Activated T-helper 17 cell treated with anti-CD3 and anti-CD28 coated beads, Interleukin-2, amount 50 U/mL, for 72 hours (primary cell): ENCODE measurements at regions not wholly inside any gene's neighbourhood (a gene's known extent, or its start where the extent isn't known, plus 50 kb on each side); places are given as distances from the start of the nearest gene placed in this dataset.

Experiments
- ATAC-seq: fragments of 150-1000 bp; cut with Tn5 transposase; replicated peaks from 2 replicates; pipeline ENCODE4 v1.10.0; 2021; ENCODE audit warnings: mild to moderate bottlenecking, moderate library complexity
- H3K27ac Mint-ChIP-seq: one replicate; pipeline ENCODE4 v1.8.0; 2022; ENCODE audit warnings: mixed read lengths
- H3K27me3 Mint-ChIP-seq: one replicate; pipeline ENCODE4 v1.8.0; 2022; ENCODE audit warnings: mixed read lengths
- H3K36me3 Mint-ChIP-seq: one replicate; pipeline ENCODE4 v1.8.0; 2022; ENCODE audit warnings: low read depth, mild to moderate bottlenecking, mixed read lengths
- H3K4me1 Mint-ChIP-seq: one replicate; pipeline ENCODE4 v1.8.0; 2022; ENCODE audit warnings: mixed read lengths
- H3K4me3 Mint-ChIP-seq: one replicate; pipeline ENCODE4 v1.8.0; 2022; ENCODE audit warnings: mild to moderate bottlenecking, mixed read lengths
- H3K9me3 Mint-ChIP-seq: one replicate; pipeline ENCODE4 v1.8.0; 2022; ENCODE audit warnings: mixed read lengths

DNA sequence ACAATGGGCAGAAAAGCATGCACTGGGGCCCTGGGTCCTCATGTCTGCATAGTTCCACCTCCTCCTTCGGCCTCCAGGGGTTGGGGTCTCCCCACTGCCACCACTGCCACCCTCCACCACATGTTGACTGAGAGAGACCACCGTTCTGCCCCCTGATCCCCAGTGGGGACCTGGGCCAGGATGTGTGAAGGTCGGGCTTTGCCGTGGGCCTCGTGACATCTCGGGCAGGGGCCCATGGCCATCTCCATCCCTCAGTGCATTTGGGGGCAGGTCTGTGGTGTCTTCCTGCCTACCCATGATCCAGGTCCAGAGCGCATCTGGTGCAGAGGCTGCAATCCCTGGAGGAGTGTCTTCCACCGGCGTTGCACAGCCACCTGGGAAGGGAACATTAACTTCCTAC lies 166.8 kb upstream of the POU3F3 start:
- no peak for ATAC-seq
- Mint-ChIP-seq H3K27me3 (no peaks in the 10 kb centered on the region), H3K4me3 (no peak overlapping the region), H3K9me3 (no peaks in the 10 kb centered on the region), H3K36me3 (no peaks in the 10 kb centered on the region), H3K4me1 (no peaks in the 10 kb centered on the region), H3K27ac (no peak overlapping the region)

- Mint-ChIP-seq H3K36me3 (no peaks in the 10 kb centered on the region), H3K27ac (no peak overlapping the region), H3K4me3 (no peak overlapping the region), H3K4me1 (no peaks in the 10 kb centered on the region), H3K9me3 (no peaks in the 10 kb centered on the region), H3K27me3 (no peaks in the 10 kb centered on the region)
- no peak for ATAC-seq
These were observed 163.5 kb upstream of the POU3F3 start for GRCh38 chr2:104690255-104690984.

- Mint-ChIP-seq H3K4me3 (no peak overlapping the region), H3K27me3 (no peaks in the 10 kb centered on the region), H3K9me3 (no peaks in the 10 kb centered on the region), H3K4me1 (no peaks in the 10 kb centered on the region), H3K27ac (no peak overlapping the region), H3K36me3 (no peaks in the 10 kb centered on the region)
- no peak for ATAC-seq
These were observed 155.6 kb upstream of the POU3F3 start for GRCh38 chr2:104698276-104698675.

DNA sequence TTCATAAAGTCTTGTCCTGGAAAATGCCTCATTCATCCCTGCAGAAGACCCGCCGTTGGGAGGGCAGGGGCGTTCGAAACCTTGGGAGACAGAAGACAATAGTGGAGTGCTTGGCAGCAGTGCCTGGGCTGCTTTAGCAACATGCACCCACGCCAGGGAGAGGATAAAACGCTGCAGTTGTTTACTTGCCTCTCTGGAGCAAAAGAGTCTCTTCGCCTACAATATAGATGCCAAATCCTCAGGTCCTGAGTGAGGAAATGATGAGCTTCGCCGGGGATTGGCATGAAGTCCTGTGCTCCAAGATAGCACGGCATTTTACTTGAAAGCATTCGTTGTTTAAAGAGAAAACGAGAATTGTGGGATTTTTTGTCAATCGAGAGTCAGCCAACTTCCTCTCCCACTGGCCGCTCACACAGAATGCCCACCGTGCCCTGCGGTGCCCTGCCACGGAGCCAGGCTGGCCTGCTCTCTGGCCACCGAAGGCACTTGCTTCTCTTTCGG lies 152.5 kb upstream of the POU3F3 start:
- H3K36me3 Mint-ChIP-seq = no peaks in the 10 kb centered on the region
- no peak overlapping the region for H3K27ac Mint-ChIP-seq
- ATAC-seq = no peak
- no peaks in the 10 kb centered on the region for H3K4me1 Mint-ChIP-seq
- H3K9me3 Mint-ChIP-seq = no peaks in the 10 kb centered on the region
- H3K27me3 Mint-ChIP-seq = no peaks in the 10 kb centered on the region
- no peak overlapping the region for H3K4me3 Mint-ChIP-seq

- Mint-ChIP-seq H3K27ac (no peak overlapping the region), H3K36me3 (no peaks in the 10 kb centered on the region), H3K9me3 (no peaks in the 10 kb centered on the region), H3K4me3 (no peak overlapping the region), H3K4me1 (no peaks in the 10 kb centered on the region), H3K27me3 (no peaks in the 10 kb centered on the region)
- ATAC-seq = no peak
These were observed 151.7 kb upstream of the POU3F3 start for GRCh38 chr2:104702031-104702850.

DNA sequence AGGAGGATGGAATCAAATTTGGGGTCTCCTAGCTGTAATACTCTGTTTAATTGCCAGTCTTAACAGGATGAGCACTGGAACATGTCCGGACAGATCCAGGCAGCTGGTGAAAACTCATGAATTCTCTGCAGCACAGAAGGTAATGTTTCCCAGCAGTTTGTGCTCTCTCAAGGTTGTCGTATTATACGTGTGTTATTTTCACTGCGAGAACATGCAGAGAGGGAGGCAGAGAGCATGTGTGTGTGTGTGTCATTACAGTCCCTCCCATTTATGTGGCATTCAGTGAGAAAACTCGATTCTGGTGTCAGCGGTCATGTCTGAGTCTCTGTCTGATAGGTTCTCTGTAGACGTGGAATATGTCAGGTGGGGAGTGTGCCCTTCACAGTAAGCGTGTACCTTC lies 150.2 kb upstream of the POU3F3 start:
- Mint-ChIP-seq H3K4me3 (no peak overlapping the region), H3K9me3 (no peaks in the 10 kb centered on the region), H3K27ac (no peak overlapping the region), H3K4me1 (no peaks in the 10 kb centered on the region), H3K36me3 (no peaks in the 10 kb centered on the region), H3K27me3 (no peaks in the 10 kb centered on the region)
- no peak for ATAC-seq

- no peak overlapping the region for H3K4me3 Mint-ChIP-seq
- no peaks in the 10 kb centered on the region for H3K9me3 Mint-ChIP-seq
- H3K27ac Mint-ChIP-seq = no peak overlapping the region
- no peak for ATAC-seq
- no peaks in the 10 kb centered on the region for H3K4me1 Mint-ChIP-seq
- H3K36me3 Mint-ChIP-seq = no peaks in the 10 kb centered on the region
- peaks cover 3% of the 10 kb centered on the region for H3K27me3 Mint-ChIP-seq
These were observed 149.2 kb upstream of the POU3F3 start for GRCh38 chr2:104704496-104705245.

DNA sequence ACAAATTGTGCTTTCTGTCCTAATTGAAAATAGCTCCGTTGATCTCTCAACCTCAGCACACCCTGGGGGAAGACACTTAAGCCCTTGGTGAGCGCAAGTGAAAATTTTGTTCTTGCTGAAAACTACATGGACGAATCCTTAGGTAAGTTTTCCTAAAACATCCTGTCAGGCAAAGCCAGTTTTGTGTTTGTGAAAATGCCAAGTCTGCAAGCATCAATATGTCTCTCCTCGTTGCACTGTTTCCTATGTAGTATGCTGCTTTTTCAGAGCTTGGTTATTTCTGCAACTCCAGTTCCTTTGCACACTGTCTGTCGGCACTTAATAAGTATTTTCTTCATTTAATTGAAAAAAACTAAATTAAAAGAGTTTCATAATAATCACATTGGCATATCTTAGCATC lies 146.9 kb upstream of the POU3F3 start:
- H3K27me3 Mint-ChIP-seq = peaks cover 3% of the 10 kb centered on the region
- H3K27ac Mint-ChIP-seq = no peak overlapping the region
- H3K4me1 Mint-ChIP-seq = no peaks in the 10 kb centered on the region
- H3K9me3 Mint-ChIP-seq = no peaks in the 10 kb centered on the region
- no peak for ATAC-seq
- H3K4me3 Mint-ChIP-seq = no peak overlapping the region
- no peaks in the 10 kb centered on the region for H3K36me3 Mint-ChIP-seq

DNA sequence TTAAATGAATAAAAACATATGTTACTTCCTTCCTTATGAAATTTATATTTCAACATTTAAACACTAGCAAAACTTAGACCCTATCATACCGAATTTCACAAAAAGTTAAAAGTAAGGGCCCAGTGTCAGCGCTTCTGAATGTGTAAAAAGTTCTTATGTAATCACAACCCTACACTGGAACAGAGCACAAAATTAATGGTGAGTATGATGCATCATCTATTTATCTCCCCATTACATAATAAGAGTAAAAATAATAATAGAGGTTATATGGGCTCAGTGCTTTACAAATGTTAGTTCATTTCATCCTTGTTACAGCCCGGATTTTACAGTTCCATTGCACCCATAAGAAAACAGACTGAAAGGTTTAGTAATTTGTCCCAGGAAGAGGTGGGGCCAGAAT lies 144.9 kb upstream of the POU3F3 start:
- H3K36me3 Mint-ChIP-seq = no peaks in the 10 kb centered on the region
- H3K27ac Mint-ChIP-seq = no peak overlapping the region
- no peak for ATAC-seq
- H3K4me1 Mint-ChIP-seq = no peaks in the 10 kb centered on the region
- no peak overlapping the region for H3K4me3 Mint-ChIP-seq
- peaks cover 3% of the 10 kb centered on the region for H3K27me3 Mint-ChIP-seq
- peaks cover 3% of the 10 kb centered on the region for H3K9me3 Mint-ChIP-seq

DNA sequence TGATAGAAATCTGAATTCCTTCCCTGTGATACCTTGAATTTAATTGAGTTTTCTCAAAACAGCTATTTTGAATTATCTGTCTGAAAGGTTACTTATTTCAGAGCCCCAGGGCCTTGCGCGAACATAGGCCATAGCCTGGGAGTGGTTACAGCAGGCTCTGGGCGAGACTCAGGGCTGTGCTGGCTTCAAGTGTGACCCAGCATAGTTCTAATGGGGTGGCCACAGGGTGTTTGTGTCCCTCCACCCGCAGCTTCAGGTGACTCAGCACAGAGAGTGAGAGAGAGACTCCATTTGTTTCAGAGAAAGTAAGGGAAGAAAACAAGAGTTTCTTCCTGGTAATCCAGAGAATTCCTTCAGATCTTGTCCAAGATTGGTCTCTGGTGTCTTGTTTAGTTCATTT lies 137.9 kb upstream of the POU3F3 start:
- peaks cover 11% of the 10 kb centered on the region for H3K9me3 Mint-ChIP-seq
- H3K27ac Mint-ChIP-seq = no peak overlapping the region
- H3K27me3 Mint-ChIP-seq = peaks cover 5% of the 10 kb centered on the region
- no peaks in the 10 kb centered on the region for H3K4me1 Mint-ChIP-seq
- no peak overlapping the region for H3K4me3 Mint-ChIP-seq
- H3K36me3 Mint-ChIP-seq = no peaks in the 10 kb centered on the region
- ATAC-seq = no peak

GRCh38 chr2:104733226-104733943 lies 120.5 kb upstream of the POU3F3 start:
- H3K36me3 Mint-ChIP-seq = no peaks in the 10 kb centered on the region
- H3K27me3 Mint-ChIP-seq = peaks cover 14% of the 10 kb centered on the region
- H3K27ac Mint-ChIP-seq = no peak overlapping the region
- H3K4me3 Mint-ChIP-seq = no peak overlapping the region
- no peaks in the 10 kb centered on the region for H3K4me1 Mint-ChIP-seq
- ATAC-seq = no peak
- H3K9me3 Mint-ChIP-seq = peaks cover 12% of the 10 kb centered on the region

- Mint-ChIP-seq H3K4me1 (no peaks in the 10 kb centered on the region), H3K36me3 (no peaks in the 10 kb centered on the region), H3K9me3 (peaks cover 7% of the 10 kb centered on the region), H3K27me3 (peaks cover 9% of the 10 kb centered on the region), H3K4me3 (no peak overlapping the region), H3K27ac (no peak overlapping the region)
- ATAC-seq = no peak
These were observed 118.9 kb upstream of the POU3F3 start for GRCh38 chr2:104734937-104735586.

DNA sequence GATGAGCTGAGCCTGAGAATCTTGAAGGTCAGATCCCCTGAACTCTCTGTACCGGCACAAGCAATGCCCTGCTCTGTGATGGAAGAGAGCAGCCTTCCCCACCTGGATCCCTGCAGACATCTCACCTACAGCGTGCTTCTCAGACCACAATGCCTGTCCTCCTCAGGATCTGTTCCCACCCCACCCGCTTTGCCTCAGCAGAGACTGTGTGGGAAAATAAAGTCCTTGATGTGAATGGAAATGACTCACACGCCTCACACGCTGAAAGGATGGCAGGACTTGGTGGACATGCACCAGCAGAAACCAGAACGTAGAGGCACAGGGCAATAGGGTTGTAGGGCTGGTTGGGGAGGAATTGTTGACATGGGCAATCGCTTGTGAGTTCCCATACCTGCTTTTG lies 117.9 kb upstream of the POU3F3 start:
- H3K36me3 Mint-ChIP-seq = no peaks in the 10 kb centered on the region

DNA sequence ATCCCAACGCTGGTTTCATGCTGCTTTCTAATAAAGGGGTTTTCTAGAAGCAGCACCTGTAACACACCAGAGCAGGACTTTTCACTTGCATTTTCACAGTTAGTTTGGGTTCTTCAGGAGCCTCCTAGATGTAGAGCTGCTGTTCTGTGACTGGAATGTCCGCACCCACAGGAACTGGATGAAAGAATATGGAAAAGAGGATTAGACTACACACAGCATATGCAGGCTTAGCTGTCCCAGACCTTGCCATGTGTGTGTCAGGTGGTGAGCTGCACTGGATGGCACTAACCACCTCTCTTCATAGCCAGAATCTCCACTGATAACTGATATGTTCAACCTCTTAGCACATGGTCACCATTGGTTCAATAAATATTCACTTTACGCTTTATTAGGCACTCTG lies 112.1 kb upstream of the POU3F3 start:
- Mint-ChIP-seq H3K9me3 (no peaks in the 10 kb centered on the region), H3K4me1 (no peaks in the 10 kb centered on the region), H3K36me3 (no peaks in the 10 kb centered on the region), H3K27me3 (peaks cover 7% of the 10 kb centered on the region), H3K27ac (no peak overlapping the region), H3K4me3 (no peak overlapping the region)
- no peak for ATAC-seq

More for the DNA sequence above, 117.9 kb upstream of the POU3F3 start:
- H3K4me3 Mint-ChIP-seq = no peak overlapping the region
- H3K9me3 Mint-ChIP-seq = peaks cover 7% of the 10 kb centered on the region
- H3K27me3 Mint-ChIP-seq = peaks cover 9% of the 10 kb centered on the region
- H3K27ac Mint-ChIP-seq = no peak overlapping the region
- no peak for ATAC-seq
- H3K4me1 Mint-ChIP-seq = no peaks in the 10 kb centered on the region
